ENCODE measurements at regions not wholly inside any gene's neighbourhood (a gene's known extent, or its start where the extent isn't known, plus 50 kb on each side); places are given as distances from the start of the nearest gene placed in this dataset.

GRCh38 chr7:25326501-25327156, 98.3 kb upstream of the NPVF start:
- intact Hi-C loops (cut with DNase I) = no loop called here
- Histone ChIP-seq H3K4me3 (replicated peaks in 1 of 3) (no peak overlapping the region), H3K27me3 (no peaks in the 10 kb centered on the region), H3K27ac (no peak overlapping the region), H3K4me1 (peaks cover 0 to 2% of the 10 kb centered on the region in 2 donors), H3K36me3 (no peaks in the 10 kb centered on the region), H3K9me3 (no peaks in the 10 kb centered on the region)
- 93 to 95% methylated on average over 19 of the region's 19 CpGs for WGBS, 2 donors
- TF ChIP-seq POLR2A (IDR thresholded peaks at IDR 0.05) (no peak), CTCF (IDR thresholded peaks at IDR 0.05) (no peak)
- no peak for DNase-seq

- H3K27me3 ChIP-seq = no peaks in the 10 kb centered on the region
- TF ChIP-seq CTCF (IDR thresholded peaks at IDR 0.05) (no peak), POLR2A (IDR thresholded peaks at IDR 0.05) (no peak)
- intact Hi-C loops (cut with DNase I) = no loop called here
- H3K27ac ChIP-seq = no peak overlapping the region
- no peaks in the 10 kb centered on the region for H3K9me3 ChIP-seq
- H3K4me3 ChIP-seq (replicated peaks in 1 of 3) = no peak overlapping the region
- no peaks in the 10 kb centered on the region for H3K36me3 ChIP-seq
- no peak for DNase-seq
- H3K4me1 ChIP-seq = no peaks in the 10 kb centered on the region
- 62 to 78% methylated on average over 2 of the region's 2 CpGs for WGBS, 2 donors
Observed at GRCh38 chr7:25329815-25330214, 101.5 kb upstream of the NPVF start.

- no peak for TF ChIP-seq POLR2A (IDR thresholded peaks at IDR 0.05)
- no peak for TF ChIP-seq CTCF (IDR thresholded peaks at IDR 0.05)
- H3K27ac ChIP-seq = no peak overlapping the region
- intact Hi-C loops (cut with DNase I) = no loop called here
- H3K9me3 ChIP-seq = no peaks in the 10 kb centered on the region
- no peaks in the 10 kb centered on the region for H3K27me3 ChIP-seq
- 79 to 87% methylated on average over 6 of the region's 6 CpGs for WGBS, 2 donors
- DNase-seq = no peak
- H3K36me3 ChIP-seq = no peaks in the 10 kb centered on the region
- H3K4me1 ChIP-seq = no peaks in the 10 kb centered on the region
- H3K4me3 ChIP-seq (replicated peaks in 1 of 3) = no peak overlapping the region
Observed at GRCh38 chr7:25333296-25333928, 105.1 kb upstream of the NPVF start.

- intact Hi-C loops (cut with DNase I) = no loop called here
- DNase-seq = no peak
- Histone ChIP-seq H3K4me3 (replicated peaks in 1 of 3) (no peak overlapping the region), H3K9me3 (no peaks in the 10 kb centered on the region), H3K36me3 (no peaks in the 10 kb centered on the region), H3K4me1 (no peaks in the 10 kb centered on the region), H3K27ac (no peak overlapping the region), H3K27me3 (no peaks in the 10 kb centered on the region)
- no peak for TF ChIP-seq CTCF (IDR thresholded peaks at IDR 0.05)
- no peak for TF ChIP-seq POLR2A (IDR thresholded peaks at IDR 0.05)
- 81 to 88% methylated on average over 4 of the region's 4 CpGs for WGBS, 2 donors
Observed at GRCh38 chr7:25347360-25348066, 119.2 kb upstream of the NPVF start.

- no peak for DNase-seq
- Histone ChIP-seq H3K27me3 (no peaks in the 10 kb centered on the region), H3K4me3 (replicated peaks in 1 of 3) (no peak overlapping the region), H3K36me3 (no peaks in the 10 kb centered on the region), H3K9me3 (no peaks in the 10 kb centered on the region), H3K4me1 (no peaks in the 10 kb centered on the region), H3K27ac (no peak overlapping the region)
- TF ChIP-seq CTCF (IDR thresholded peaks at IDR 0.05) (no peak), POLR2A (IDR thresholded peaks at IDR 0.05) (no peak)
- WGBS, 2 donors = 83 to 87% methylated on average over 3 of the region's 3 CpGs
- intact Hi-C loops (cut with DNase I) = no loop called here
Observed at GRCh38 chr7:25348104-25348503, 119.8 kb upstream of the NPVF start.
